SK-N-SH (cell line): ENCODE measurements at regions not wholly inside any gene's neighbourhood (a gene's known extent, or its start where the extent isn't known, plus 50 kb on each side); places are given as distances from the start of the nearest gene placed in this dataset.

Experiments used
- CTCF ChIA-PET: fragments of 300-600, 350-600 bp; formaldehyde crosslinking; extraction: SDS; loops from one replicate; lab custom pipeline; 2021; lab: Yijun Ruan, JAX
- POLR2A ChIA-PET: fragments of 350-600 bp; sonication (Branson Sonifier 250); formaldehyde crosslinking; extraction: SDS; loops from one replicate; lab custom pipeline; 2020; ENCODE audit warnings: antibody characterized with exemption, inconsistent platforms; lab: Yijun Ruan, JAX
- DNase-seq: peaks from one replicate; pipeline ENCODE4 v3.0.0; 2012
- H2AFZ ChIP-seq: fragments of 200-600 bp; sonication (generic); 2 replicates; pipeline ENCODE4 v1.8.1; 2016; ENCODE audit warnings: antibody characterized with exemption, mild to moderate bottlenecking, low read depth
- H3F3A ChIP-seq: fragments of 200-600 bp; sonication (generic); replicated peaks from 2 replicates; pipeline ENCODE3; 2016; ENCODE audit warnings: antibody characterized with exemption, mild to moderate bottlenecking; ENCODE audit not compliant: insufficient read depth
- H3K27ac ChIP-seq, 2 experiments: fragments of 200-500 bp in 1 of 2; fragments of 200-600 bp in 1 of 2; sonication (Bioruptor generic) in 1 of 2; sonication (generic), shearing (Covaris generic) in 1 of 2; 2 replicates each; pipeline versions ENCODE4 v1.5.1 to v1.6.1; 2014 to 2016; ENCODE audit warnings: low read depth in 2 of 2, inconsistent platforms in 1 of 2, low read length in 1 of 2, mild to moderate bottlenecking in 1 of 2, mixed read lengths in 1 of 2
- H3K27me3 ChIP-seq: fragments of 200-600 bp; sonication (generic), shearing (Covaris generic); 2 replicates; pipeline ENCODE4 v1.6.1; 2016; ENCODE audit warnings: mixed run types; ENCODE audit not compliant: insufficient read depth
- H3K36me3 ChIP-seq, 2 experiments: fragments of 200-500 bp in 1 of 2; fragments of 200-600 bp in 1 of 2; sonication (Bioruptor generic) in 1 of 2; sonication (generic) in 1 of 2; replicated peaks in 1 of 2; 2 replicates each; pipeline versions ENCODE3 to v1.5.1; 2014 to 2016; ENCODE audit warnings: low read length in 1 of 2, mild to moderate bottlenecking in 1 of 2; ENCODE audit not compliant: insufficient read depth in 2 of 2, control insufficient read depth in 1 of 2
- H3K4me1 ChIP-seq, 2 experiments: fragments of 200-500 bp in 1 of 2; fragments of 200-600 bp in 1 of 2; sonication (Bioruptor generic) in 1 of 2; sonication (generic), shearing (Covaris generic) in 1 of 2; 2 replicates each; pipeline versions ENCODE4 v1.5.1 to v1.6.1; 2014 to 2016; ENCODE audit warnings: low read depth in 1 of 2, low read length in 1 of 2, mixed run types in 1 of 2; ENCODE audit not compliant: insufficient read depth in 2 of 2, control insufficient read depth in 1 of 2
- H3K4me2 ChIP-seq: fragments of 200-600 bp; sonication (generic), shearing (Covaris generic); 2 replicates; pipeline ENCODE4 v1.6.1; 2017; ENCODE audit warnings: mixed run types
- H3K4me3 ChIP-seq, 2 experiments: fragments of 200-500 bp in 1 of 2; fragments of 200-600 bp in 1 of 2; sonication (Bioruptor generic) in 1 of 2; sonication (generic), shearing (Covaris generic) in 1 of 2; 2 replicates each; pipeline versions ENCODE4 v1.5.1 to v1.8.1; 2014 to 2016; ENCODE audit warnings: low read depth in 2 of 2, inconsistent platforms in 1 of 2, low read length in 1 of 2, mild to moderate bottlenecking in 1 of 2, mixed read lengths in 1 of 2, moderate library complexity in 1 of 2
- H3K79me2 ChIP-seq: fragments of 200-600 bp; sonication (generic); 2 replicates; pipeline ENCODE4 v1.8.1; 2017; ENCODE audit warnings: mild to moderate bottlenecking; ENCODE audit not compliant: insufficient read depth
- H3K9ac ChIP-seq: fragments of 200-600 bp; sonication (generic); 2 replicates; pipeline ENCODE4 v1.6.1; 2017; ENCODE audit warnings: mixed run types
- H3K9me2 ChIP-seq: fragments of 200-600 bp; sonication (generic); 2 replicates; pipeline ENCODE4 v1.6.1; 2017; ENCODE audit warnings: mixed run types
- H3K9me3 ChIP-seq: fragments of 200-600 bp; sonication (generic); 2 replicates; pipeline ENCODE4 v1.6.1; 2017; ENCODE audit warnings: mixed run types, mild to moderate bottlenecking, moderate library complexity
- H4K20me1 ChIP-seq: fragments of 200-600 bp; sonication (generic); 2 replicates; pipeline ENCODE4 v1.6.1; 2017; ENCODE audit warnings: mild to moderate bottlenecking, mixed run types; ENCODE audit not compliant: insufficient read depth
- CHD2 ChIP-seq: fragments of 150-350 bp; IDR thresholded peaks from 2 replicates; pipeline ENCODE4 v1.6.1; 2018; ENCODE audit warnings: low read length; ENCODE audit not compliant: partially characterized antibody
- CTCF ChIP-seq: fragments of 200-600 bp; sonication (generic); IDR thresholded peaks from 2 replicates; pipeline ENCODE4 v1.6.1; 2017; ENCODE audit warnings: antibody characterized with exemption, mild to moderate bottlenecking, moderate library complexity
- EP300 ChIP-seq, 2 experiments: IDR thresholded peaks; 2 replicates each; pipeline versions ENCODE4 v1.4.0 to v1.6.1; 2012; ENCODE audit warnings: borderline replicate concordance in 1 of 2, low read depth in 1 of 2, low read length in 1 of 2
- EZH2phosphoT487 ChIP-seq: fragments of 200-600 bp; sonication (generic); IDR thresholded peaks from 2 replicates; pipeline ENCODE4 v1.6.1; 2017; ENCODE audit warnings: low read depth, mixed run types, mild to moderate bottlenecking, antibody characterized with exemption, moderate library complexity, borderline replicate concordance
- FOXJ3 ChIP-seq: sonication (generic); formaldehyde crosslinking; IDR thresholded peaks from 2 replicates; pipeline ENCODE4 v1.5.1; 2020; ENCODE audit warnings: mild to moderate bottlenecking, missing genetic modification reagents
- FOXM1 ChIP-seq: IDR thresholded peaks from 2 replicates; pipeline ENCODE4 v1.4.0; 2012; ENCODE audit warnings: low read depth, mild to moderate bottlenecking
- GABPA ChIP-seq: IDR thresholded peaks from 2 replicates; pipeline ENCODE4 v1.4.0; 2012; ENCODE audit warnings: low read depth, mild to moderate bottlenecking
- GATA2 ChIP-seq: sonication (generic); formaldehyde crosslinking; IDR thresholded peaks from 2 replicates; pipeline ENCODE4 v1.5.0; 2020; ENCODE audit warnings: mild to moderate bottlenecking, missing genetic modification reagents
- MXI1 ChIP-seq: IDR thresholded peaks from 2 replicates; pipeline ENCODE4 v1.6.1; 2012; ENCODE audit warnings: mild to moderate bottlenecking, low read depth, low read length, improper control_type of control experiment
- NRF1 ChIP-seq: IDR thresholded peaks from 2 replicates; pipeline ENCODE4 v1.6.1; 2012; ENCODE audit warnings: low read depth, mild to moderate bottlenecking, low read length
- PBX3 ChIP-seq: IDR thresholded peaks from 2 replicates; pipeline ENCODE4; 2012
- RAD21 ChIP-seq: IDR thresholded peaks from 2 replicates; pipeline ENCODE4 v1.6.1; 2012; ENCODE audit warnings: mild to moderate bottlenecking, low read length
- RCOR1 ChIP-seq: fragments of 150-350 bp; IDR thresholded peaks from 2 replicates; pipeline ENCODE4 v1.6.1; 2017; ENCODE audit warnings: antibody characterized with exemption, low read length
- REST ChIP-seq: IDR thresholded peaks from 2 replicates; pipeline ENCODE4 v1.6.1; 2012; ENCODE audit warnings: mild to moderate bottlenecking, low read depth, low read length, moderate library complexity
- TAF1 ChIP-seq: IDR thresholded peaks from 2 replicates; pipeline ENCODE4 v1.6.1; 2012; ENCODE audit warnings: low read depth, mild to moderate bottlenecking, low read length, moderate library complexity, borderline replicate concordance
- TEAD4 ChIP-seq: IDR thresholded peaks from 2 replicates; pipeline ENCODE4 v1.4.0; 2012; ENCODE audit warnings: mild to moderate bottlenecking, borderline replicate concordance; ENCODE audit not compliant: insufficient read depth
- USF1 ChIP-seq: IDR thresholded peaks from 2 replicates; pipeline ENCODE4 v1.4.0; 2012; ENCODE audit warnings: low read depth, borderline replicate concordance
- ZBTB33 ChIP-seq: IDR thresholded peaks from 2 replicates; pipeline ENCODE4 v1.4.0; 2012; ENCODE audit warnings: low read depth, borderline replicate concordance
- WGBS: methylation state at CpG from one replicate; pipeline ENCODE4 v1.1.6; 2017; ENCODE audit warnings: low lambda C conversion rate; 5-methylcytosine and 5-hydroxymethylcytosine counted together

GRCh38 chr2:188013767-188014166 is 277.9 kb upstream of the GULP1 start:
- Histone ChIP-seq H3K79me2 (no peaks in the 10 kb centered on the region), H3K4me3 (no peak overlapping the region), H3K4me2 (no peak overlapping the region), H3K27me3 (no peaks in the 10 kb centered on the region), H3K9ac (no peak overlapping the region), H3K27ac (no peak overlapping the region), H3K36me3 (no peaks in the 10 kb centered on the region), H3F3A (no peaks in the 10 kb centered on the region), H3K9me3 (no peaks in the 10 kb centered on the region), H3K4me1 (no peaks in the 10 kb centered on the region; a peak in 2 of 4 replicates), H2AFZ (no peak overlapping the region), H4K20me1 (no peaks in the 10 kb centered on the region), H3K9me2 (no peaks in the 10 kb centered on the region)
- ChIA-PET CTCF (no interaction called here), POLR2A (no interaction called here)
- TF ChIP-seq TAF1: no peak
- no peak for TF ChIP-seq NRF1
- peak; percentile 18; the same call in 1 of the 2 replicates for TF ChIP-seq RAD21
- TF ChIP-seq CHD2: peak; percentile 35
- TF ChIP-seq EP300 (IDR thresholded peaks at IDR 0.05; ENCODE audit: borderline replicate concordance in 1 of 2, low read depth in 1 of 2, low read length in 1 of 2): peak in 1 of 2 experiments; percentile 82; a peak in 2 of 4 replicates
- TF ChIP-seq PBX3: no peak
- TF ChIP-seq RCOR1: peak; percentile 69; the same call in 1 of the 2 replicates
- TF ChIP-seq MXI1: peak; percentile 32; the same call in 1 of the 2 replicates
- peak; percentile 83 for TF ChIP-seq GATA2 (CRISPR knock-in tag)
- DNase-seq: peak; percentile 13

GRCh38 chr2:188016917-188017316 is 274.8 kb upstream of the GULP1 start:
- H3K4me3 ChIP-seq: no peak overlapping the region
- no peaks in the 10 kb centered on the region for H3K27me3 ChIP-seq
- no peaks in the 10 kb centered on the region for H4K20me1 ChIP-seq
- H3K79me2 ChIP-seq: no peaks in the 10 kb centered on the region
- H3K4me1 ChIP-seq: no peaks in the 10 kb centered on the region; a peak in 2 of 4 replicates
- H3K9ac ChIP-seq: no peak overlapping the region
- WGBS: 80% methylated on average over 3 of the region's 3 CpGs
- DNase-seq: no peak
- H3K9me2 ChIP-seq: no peaks in the 10 kb centered on the region
- H3K36me3 ChIP-seq: no peaks in the 10 kb centered on the region
- ChIA-PET CTCF (no interaction called here), POLR2A (no interaction called here)
- H3K4me2 ChIP-seq: no peak overlapping the region
- no peak overlapping the region for H3K27ac ChIP-seq
- TF ChIP-seq REST (no peak), CHD2 (no peak), USF1 (no peak), ZBTB33 (no peak), GABPA (no peak), CTCF (no peak), NRF1 (no peak), EZH2phosphoT487 (no peak), FOXJ3 (CRISPR knock-in tag) (no peak), FOXM1 (no peak), TAF1 (no peak), TEAD4 (no peak), RAD21 (no peak)
- no peak overlapping the region for H2AFZ ChIP-seq
- no peaks in the 10 kb centered on the region for H3F3A ChIP-seq
- no peaks in the 10 kb centered on the region for H3K9me3 ChIP-seq
